Endodermal cell (in vitro differentiated cells): ENCODE measurements at regions not wholly inside any gene's neighbourhood (a gene's known extent, or its start where the extent isn't known, plus 50 kb on each side); places are given as distances from the start of the nearest gene placed in this dataset.

Source experiments
- DNase-seq: peaks from one replicate; pipeline ENCODE4 v3.0.0-alpha.2; 2017
- H3K27ac ChIP-seq: 2 replicates; pipeline ENCODE4 v1.5.1; 2013; ENCODE audit warnings: mild to moderate bottlenecking, low read depth, low read length, moderate library complexity
- H3K27me3 ChIP-seq: 2 replicates; pipeline ENCODE4 v1.6.1; 2013; ENCODE audit warnings: mild to moderate bottlenecking, low read length, moderate library complexity; ENCODE audit not compliant: insufficient read depth, control insufficient read depth, poor library complexity, severe bottlenecking
- H3K36me3 ChIP-seq: 2 replicates; pipeline ENCODE4 v1.7.0; 2013; ENCODE audit warnings: mild to moderate bottlenecking, low read length, moderate library complexity; ENCODE audit not compliant: control insufficient read depth, insufficient read depth
- H3K4me1 ChIP-seq: one replicate; pipeline ENCODE4 v1.7.0; 2013; ENCODE audit warnings: low read length; ENCODE audit not compliant: control insufficient read depth, insufficient read depth
- H3K4me3 ChIP-seq: 2 replicates; pipeline ENCODE4 v1.5.1; 2013; ENCODE audit warnings: mild to moderate bottlenecking, low read length, moderate library complexity
- H3K9ac ChIP-seq: 2 replicates; pipeline ENCODE4 v1.6.1; 2013; ENCODE audit warnings: mild to moderate bottlenecking, low read length, moderate library complexity; ENCODE audit not compliant: poor library complexity, severe bottlenecking; ENCODE audit errors: extremely low read depth
- H3K9me3 ChIP-seq: 2 replicates; pipeline ENCODE4 v1.6.1; 2013; ENCODE audit warnings: mild to moderate bottlenecking, low read length, moderate library complexity; ENCODE audit not compliant: control insufficient read depth
- H3K27ac Mint-ChIP-seq: 2 replicates; pipeline ENCODE4 v1.8.0; 2020; ENCODE audit warnings: mixed read lengths
- H3K27me3 Mint-ChIP-seq: 2 replicates; pipeline ENCODE4 v1.8.0; 2021; ENCODE audit warnings: mild to moderate bottlenecking, mixed read lengths; ENCODE audit not compliant: insufficient read depth
- H3K36me3 Mint-ChIP-seq: 2 replicates; pipeline ENCODE4 v1.8.0; 2020; ENCODE audit warnings: low read depth, mixed read lengths
- H3K4me1 Mint-ChIP-seq: 2 replicates; pipeline ENCODE4 v1.8.0; 2020; ENCODE audit warnings: mixed read lengths
- H3K4me3 Mint-ChIP-seq: 2 replicates; pipeline ENCODE4 v1.8.0; 2020; ENCODE audit warnings: mild to moderate bottlenecking, moderate library complexity, mixed read lengths
- H3K9me3 Mint-ChIP-seq: 2 replicates; pipeline ENCODE4 v1.8.0; 2020; ENCODE audit warnings: mild to moderate bottlenecking, mixed read lengths
- CTCF ChIP-seq: fragments of 200-600 bp; sonication (generic); conservative IDR thresholded peaks from 2 replicates; pipeline ENCODE4 v1.5.0; 2021; ENCODE audit warnings: antibody characterized with exemption, mild to moderate bottlenecking
- WGBS, 2 experiments: methylation state at CpG; one replicate each; pipeline versions ENCODE4 v1.1.5 to v1.1.7; 2013; ENCODE audit warnings: missing lambda C conversion rate in 2 of 2, mixed read lengths in 1 of 2; ENCODE audit not compliant: insufficient coverage in 1 of 2, insufficient read length in 1 of 2; 5-methylcytosine and 5-hydroxymethylcytosine counted together

GRCh38 chr2:37585295-37585908, 86.0 kb downstream of the CDC42EP3 start:
- Histone ChIP-seq H3K27me3 (no peaks in the 10 kb centered on the region), H3K9me3 (no peaks in the 10 kb centered on the region), H3K36me3 (no peaks in the 10 kb centered on the region), H3K4me1 (peaks cover 15% of the 10 kb centered on the region), H3K9ac (no peak overlapping the region), H3K27ac (no peak overlapping the region), H3K4me3 (no peak overlapping the region)
- Mint-ChIP-seq H3K9me3 (peaks cover under 1% of the 10 kb centered on the region), H3K4me1 (peaks cover 34% of the 10 kb centered on the region), H3K36me3 (no peaks in the 10 kb centered on the region), H3K27ac (no peak overlapping the region), H3K4me3 (no peak overlapping the region), H3K27me3 (no peaks in the 10 kb centered on the region)
- DNase-seq, result no peak
- TF ChIP-seq CTCF, result no peak
- 67 to 69% methylated on average over 2 to 5 of the region's 5 CpGs for WGBS, 2 experiments

DNA sequence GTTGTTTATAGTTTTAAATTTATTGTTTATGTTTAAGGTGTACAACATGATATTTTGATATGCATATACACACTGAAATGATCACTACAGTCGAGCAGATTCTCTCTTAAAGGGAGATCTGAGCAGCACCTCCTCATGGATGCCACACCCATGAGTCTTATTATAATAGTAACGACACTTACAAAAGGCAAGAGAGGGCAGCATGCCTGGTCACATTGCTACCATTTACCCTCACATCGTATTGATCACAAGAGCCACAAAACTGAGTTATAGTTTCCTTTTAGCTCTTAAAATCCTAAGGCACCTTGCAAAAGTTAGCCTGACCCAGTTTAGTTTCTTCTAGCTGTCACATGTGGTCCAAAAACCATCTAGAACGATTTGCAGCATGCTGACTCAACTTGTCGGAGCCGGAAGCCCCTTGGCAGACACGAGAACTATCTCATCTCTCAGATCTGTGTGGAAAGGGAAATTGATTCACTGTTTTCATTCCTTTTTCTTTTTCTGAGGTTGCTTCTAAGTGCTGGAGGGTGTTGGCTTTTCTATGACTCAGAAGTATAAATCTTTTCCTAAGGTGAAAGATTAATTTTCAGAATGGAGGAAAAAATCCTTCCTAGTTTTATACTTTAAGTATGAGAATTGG, 85.3 kb downstream of the CDC42EP3 start:
- no peaks in the 10 kb centered on the region for H3K9me3 ChIP-seq
- H3K36me3 Mint-ChIP-seq, result no peaks in the 10 kb centered on the region
- no peaks in the 10 kb centered on the region for H3K9me3 Mint-ChIP-seq
- no peak overlapping the region for H3K27ac ChIP-seq
- H3K27me3 Mint-ChIP-seq, result no peaks in the 10 kb centered on the region
- H3K4me1 ChIP-seq, result peaks cover 15% of the 10 kb centered on the region
- no peak for DNase-seq
- no peak overlapping the region for H3K9ac ChIP-seq
- TF ChIP-seq CTCF, result no peak
- H3K4me1 Mint-ChIP-seq, result peaks cover 35% of the 10 kb centered on the region
- no peak overlapping the region for H3K4me3 ChIP-seq
- H3K4me3 Mint-ChIP-seq, result no peak overlapping the region
- no peaks in the 10 kb centered on the region for H3K27me3 ChIP-seq
- 90 to 93% methylated on average over 7 of the region's 7 CpGs for WGBS, 2 experiments
- no peak overlapping the region for H3K27ac Mint-ChIP-seq
- H3K36me3 ChIP-seq, result no peaks in the 10 kb centered on the region

DNA sequence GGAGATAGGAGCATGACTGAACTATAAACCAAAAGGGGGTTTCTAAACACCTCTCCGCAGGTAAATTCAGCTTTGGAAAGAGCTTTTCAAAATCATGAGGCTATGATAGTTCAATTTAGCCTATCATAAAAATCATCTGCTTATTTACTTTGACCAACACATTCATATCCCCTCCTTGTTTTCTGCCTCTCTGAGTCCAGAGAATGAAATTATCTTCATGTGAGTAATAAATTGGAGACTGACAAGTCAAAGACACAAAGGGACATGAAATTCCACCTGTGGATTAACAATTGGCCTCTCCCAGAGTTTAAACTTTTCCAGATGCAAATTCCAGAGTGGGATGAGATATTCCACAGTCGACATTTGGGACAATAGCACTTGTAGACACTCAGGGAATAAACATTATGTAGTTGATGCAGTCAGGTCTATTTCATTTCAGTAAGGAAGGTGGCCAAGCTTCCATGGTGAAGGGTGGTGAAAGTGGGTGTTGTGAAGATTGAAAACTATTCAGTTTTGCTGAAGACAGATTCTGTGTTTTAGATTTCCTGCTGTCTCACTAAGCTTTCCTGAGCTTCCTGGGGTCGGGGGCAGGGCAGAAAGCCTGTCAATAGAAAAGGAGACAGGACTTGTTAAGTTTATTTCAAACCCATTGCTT, 84.7 kb downstream of the CDC42EP3 start:
- WGBS, 2 experiments, result 84% methylated on average over 2 to 3 of the region's 3 CpGs

More for the DNA sequence above, 84.7 kb downstream of the CDC42EP3 start:
- Histone ChIP-seq H3K9ac (no peak overlapping the region), H3K9me3 (no peaks in the 10 kb centered on the region), H3K4me3 (no peak overlapping the region), H3K27ac (no peak overlapping the region), H3K27me3 (no peaks in the 10 kb centered on the region), H3K4me1 (peaks cover 15% of the 10 kb centered on the region), H3K36me3 (no peaks in the 10 kb centered on the region)
- Mint-ChIP-seq H3K4me1 (peaks cover 35% of the 10 kb centered on the region), H3K4me3 (no peak overlapping the region), H3K27me3 (no peaks in the 10 kb centered on the region), H3K36me3 (no peaks in the 10 kb centered on the region), H3K27ac (no peak overlapping the region), H3K9me3 (no peaks in the 10 kb centered on the region)
- peak; percentile 54 for DNase-seq
- TF ChIP-seq CTCF, result no peak
